GM12872 (cell line): ENCODE measurements at regions not wholly inside any gene's neighbourhood (a gene's known extent, or its start where the extent isn't known, plus 50 kb on each side); places are given as distances from the start of the nearest gene placed in this dataset.

Experiments
- TF ChIP-seq, protein P1 (sequence below): IDR thresholded peaks from 3 replicates; pipeline ENCODE4 v1.5.1; 2011; ENCODE audit warnings: low read depth, mild to moderate bottlenecking, low read length, moderate library complexity; ENCODE audit not compliant: insufficient read depth

DNA sequence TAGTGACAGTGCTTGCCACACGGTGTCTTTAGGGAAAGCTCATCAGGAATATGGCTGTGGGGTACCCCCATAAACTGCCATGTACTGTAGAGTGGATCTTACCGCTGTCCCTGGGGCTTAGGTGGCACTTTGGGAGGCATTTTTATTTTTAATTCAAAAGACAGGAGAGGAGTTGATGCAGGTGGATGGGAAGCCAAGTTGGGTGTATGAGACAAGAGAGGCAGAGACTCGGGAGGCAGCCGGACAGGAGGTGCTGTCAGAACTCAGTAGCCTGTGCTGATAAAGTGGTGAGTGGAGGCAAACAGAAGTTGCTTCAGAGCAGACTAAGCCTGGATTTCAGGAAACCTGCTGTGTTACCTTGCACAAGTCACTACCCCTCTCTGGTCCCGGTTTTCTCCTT, 185.9 kb downstream of the TMEM132E start:
- TF ChIP-seq, protein P1, sequence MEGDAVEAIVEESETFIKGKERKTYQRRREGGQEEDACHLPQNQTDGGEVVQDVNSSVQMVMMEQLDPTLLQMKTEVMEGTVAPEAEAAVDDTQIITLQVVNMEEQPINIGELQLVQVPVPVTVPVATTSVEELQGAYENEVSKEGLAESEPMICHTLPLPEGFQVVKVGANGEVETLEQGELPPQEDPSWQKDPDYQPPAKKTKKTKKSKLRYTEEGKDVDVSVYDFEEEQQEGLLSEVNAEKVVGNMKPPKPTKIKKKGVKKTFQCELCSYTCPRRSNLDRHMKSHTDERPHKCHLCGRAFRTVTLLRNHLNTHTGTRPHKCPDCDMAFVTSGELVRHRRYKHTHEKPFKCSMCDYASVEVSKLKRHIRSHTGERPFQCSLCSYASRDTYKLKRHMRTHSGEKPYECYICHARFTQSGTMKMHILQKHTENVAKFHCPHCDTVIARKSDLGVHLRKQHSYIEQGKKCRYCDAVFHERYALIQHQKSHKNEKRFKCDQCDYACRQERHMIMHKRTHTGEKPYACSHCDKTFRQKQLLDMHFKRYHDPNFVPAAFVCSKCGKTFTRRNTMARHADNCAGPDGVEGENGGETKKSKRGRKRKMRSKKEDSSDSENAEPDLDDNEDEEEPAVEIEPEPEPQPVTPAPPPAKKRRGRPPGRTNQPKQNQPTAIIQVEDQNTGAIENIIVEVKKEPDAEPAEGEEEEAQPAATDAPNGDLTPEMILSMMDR = no peak

DNA sequence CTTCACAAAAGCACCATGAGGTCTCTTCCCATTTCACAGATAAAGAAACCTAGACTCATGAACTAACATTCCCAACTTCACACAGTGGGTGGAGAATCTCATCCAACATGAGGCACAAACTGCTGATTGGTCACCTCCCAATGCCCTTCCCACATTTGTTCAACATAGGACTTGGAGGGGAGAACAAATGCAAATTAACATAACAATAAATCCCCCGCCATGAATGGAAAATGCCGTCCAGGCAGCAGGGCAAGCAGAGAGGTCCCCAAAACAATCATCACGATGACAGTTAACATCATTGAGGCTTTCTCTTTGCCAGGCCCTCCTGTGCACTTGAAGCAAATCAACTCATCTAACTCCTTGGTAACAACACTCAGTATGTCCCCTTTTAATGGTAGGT, 185.3 kb downstream of the TMEM132E start:
- TF ChIP-seq, protein P1 = no peak

DNA sequence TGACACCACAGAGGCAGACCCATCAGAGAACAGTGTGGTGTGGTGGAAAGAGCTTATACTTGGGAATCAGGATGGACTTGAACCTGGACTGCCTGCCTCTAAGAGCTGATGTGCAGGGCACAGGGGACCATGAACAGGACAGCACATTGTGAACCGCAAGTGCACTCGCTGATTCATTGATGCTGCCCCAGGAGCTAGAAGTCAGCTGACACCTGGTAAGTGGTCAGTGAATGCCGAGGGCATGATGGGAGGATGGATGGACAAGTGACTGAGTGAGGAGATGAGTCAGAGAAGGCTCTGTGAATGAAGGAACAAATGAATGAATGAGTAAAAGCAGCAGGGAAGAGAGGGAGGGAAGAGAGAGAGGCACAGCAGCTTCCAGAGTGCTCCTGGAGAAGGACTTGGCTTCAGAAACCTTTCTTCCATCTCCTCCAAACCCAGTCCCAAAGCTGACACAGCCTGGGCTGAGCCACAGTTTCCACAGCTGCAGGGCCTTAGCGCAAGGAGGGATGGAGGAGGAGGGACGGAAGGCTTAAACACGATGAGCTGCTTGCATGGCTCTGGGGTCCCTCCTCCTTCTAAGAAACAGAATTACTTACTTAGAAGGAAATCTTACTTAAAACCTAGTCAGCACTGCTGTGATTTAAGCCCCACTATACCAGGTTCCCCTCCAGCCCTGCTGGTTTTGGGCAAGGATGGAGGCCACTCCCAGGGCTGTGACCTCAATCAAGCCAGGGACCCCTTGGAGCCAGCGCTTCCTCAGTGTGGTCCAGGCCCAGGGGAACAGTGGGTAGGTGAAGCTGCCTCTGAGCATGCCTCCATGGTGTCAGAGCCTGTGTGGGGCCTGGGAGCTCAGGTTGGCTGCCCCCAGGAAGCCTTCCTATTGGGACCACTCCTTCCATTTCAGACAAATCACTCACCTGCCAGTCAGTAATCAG, 184.6 kb downstream of the TMEM132E start:
- TF ChIP-seq, protein P1 = no peak

DNA sequence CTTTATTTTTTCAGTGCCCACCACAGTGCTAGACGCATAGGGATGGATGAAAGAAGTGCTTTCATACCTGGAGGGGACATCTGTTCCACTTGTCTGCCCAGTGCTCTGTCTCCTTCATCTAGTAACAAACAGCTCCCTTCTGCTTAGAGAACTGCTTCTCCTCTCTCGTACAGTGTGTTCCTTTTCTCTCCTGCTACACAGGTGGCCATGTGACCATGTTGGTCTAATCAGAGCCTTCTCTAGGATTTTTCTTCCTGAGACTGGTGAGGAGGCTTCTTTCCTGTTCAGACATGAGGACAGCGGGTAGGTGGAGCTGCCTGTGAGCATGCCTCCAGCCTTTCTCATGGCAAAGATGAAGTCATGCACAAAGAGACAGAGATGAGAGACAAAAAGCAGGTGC, 182.7 kb downstream of the TMEM132E start:
- TF ChIP-seq, protein P1 = no peak

DNA sequence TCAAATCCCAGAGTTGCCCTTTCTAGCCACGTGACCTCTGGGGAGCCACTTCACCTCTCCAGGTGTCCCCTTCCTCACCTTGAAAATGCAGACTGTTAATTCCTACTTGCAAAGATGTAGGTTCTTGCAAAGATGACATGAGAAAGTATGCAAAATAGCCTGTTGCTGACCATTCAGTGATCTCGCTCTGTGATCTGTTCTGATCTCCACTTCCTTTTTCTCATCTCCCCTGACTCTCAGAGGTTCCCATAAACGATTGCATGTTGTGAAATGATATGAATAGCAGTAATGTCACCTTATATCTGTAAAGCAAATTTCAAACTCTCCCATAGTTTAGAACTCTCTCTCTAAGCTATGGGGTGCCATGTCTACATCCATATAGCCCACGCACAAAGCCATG, 182.3 kb downstream of the TMEM132E start:
- TF ChIP-seq, protein P1 = no peak

DNA sequence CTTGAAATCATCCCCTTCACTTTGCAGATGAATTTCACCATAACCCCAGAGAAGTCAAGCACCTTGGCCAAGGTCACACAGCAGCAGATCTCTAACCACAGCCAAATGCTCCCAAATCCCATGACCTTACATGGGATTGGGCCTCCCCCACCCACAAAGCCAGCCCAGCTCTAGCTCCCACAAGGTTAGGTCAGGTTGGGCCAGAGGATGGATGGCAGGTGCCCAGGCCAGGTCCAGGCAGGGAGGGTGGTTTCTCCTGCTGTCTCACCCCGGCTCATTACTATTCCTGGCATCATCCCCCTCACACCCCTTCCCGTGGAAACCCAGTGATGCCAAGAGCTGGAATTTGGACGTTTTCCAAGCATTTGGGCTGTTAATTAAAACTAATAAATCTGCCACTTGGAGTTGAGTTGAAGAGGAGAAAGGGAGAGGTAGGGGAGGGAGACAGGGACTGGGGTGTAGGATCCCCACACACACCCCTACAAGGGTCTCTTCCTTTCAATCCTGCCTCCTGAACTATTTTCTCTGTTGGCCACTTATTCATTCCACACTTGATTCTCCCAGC, 181.6 kb downstream of the TMEM132E start:
- TF ChIP-seq, protein P1 = no peak

DNA sequence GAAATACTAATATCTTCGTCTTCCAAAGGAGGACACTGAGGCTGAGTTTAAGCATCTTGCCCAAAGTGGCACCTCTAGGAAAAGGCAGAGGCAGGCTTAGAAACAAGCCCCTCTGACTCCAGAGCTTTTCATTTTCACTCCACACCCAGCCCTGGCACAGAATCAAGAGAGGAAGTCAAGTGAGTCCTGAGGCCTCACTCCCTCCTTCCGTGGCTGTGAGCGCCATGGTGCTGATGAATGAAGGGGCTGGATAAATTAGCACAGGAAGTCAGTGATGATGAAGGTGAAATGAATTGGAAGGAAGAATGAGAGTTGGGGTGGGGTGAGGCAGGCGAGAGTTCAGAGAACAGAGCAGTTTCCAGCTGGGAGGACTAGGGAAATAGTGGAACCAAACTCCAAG, 179.3 kb downstream of the TMEM132E start:
- TF ChIP-seq, protein P1 = no peak
